Neural crest cell (in vitro differentiated cells): ENCODE measurements at regions not wholly inside any gene's neighbourhood (a gene's known extent, or its start where the extent isn't known, plus 50 kb on each side); places are given as distances from the start of the nearest gene placed in this dataset.

Source experiments
- DNase-seq: peaks from one replicate; pipeline ENCODE4 v3.0.0; 2021; ENCODE audit warnings: low read depth, mixed read lengths, low spot score
- H3K27ac Mint-ChIP-seq: one replicate; pipeline ENCODE4 v1.8.0; 2021; ENCODE audit warnings: mild to moderate bottlenecking, mixed read lengths; ENCODE audit not compliant: unreplicated experiment
- H3K27me3 Mint-ChIP-seq: 2 replicates; pipeline ENCODE4 v1.8.0; 2021; ENCODE audit warnings: low read depth, mild to moderate bottlenecking, mixed read lengths
- H3K36me3 Mint-ChIP-seq: 2 replicates; pipeline ENCODE4 v1.8.0; 2021; ENCODE audit warnings: low read depth, mild to moderate bottlenecking, mixed read lengths
- H3K4me1 Mint-ChIP-seq: 2 replicates; pipeline ENCODE4 v1.8.0; 2021; ENCODE audit warnings: mixed read lengths
- H3K4me3 Mint-ChIP-seq: one replicate; pipeline ENCODE4 v1.8.0; 2021; ENCODE audit warnings: mild to moderate bottlenecking, mixed read lengths
- H3K9me3 Mint-ChIP-seq: 2 replicates; pipeline ENCODE4 v1.8.0; 2021; ENCODE audit warnings: mixed read lengths
- CTCF ChIP-seq: fragments of 200-600 bp; sonication (generic); conservative IDR thresholded peaks from 2 replicates; pipeline ENCODE4 v1.5.0; 2021; ENCODE audit warnings: antibody characterized with exemption, mild to moderate bottlenecking

GRCh38 chr4:165757451-165757850 is 115.6 kb upstream of the TLL1 start:
- Mint-ChIP-seq H3K9me3 (peaks cover 2% of the 10 kb centered on the region), H3K27ac (no peak overlapping the region), H3K4me3 (no peak overlapping the region)

GRCh38 chr4:165758086-165758485 is 115.0 kb upstream of the TLL1 start:
- Mint-ChIP-seq H3K4me1 (peaks cover 11% of the 10 kb centered on the region), H3K9me3 (peaks cover 2% of the 10 kb centered on the region), H3K27ac (no peak overlapping the region), H3K4me3 (no peak overlapping the region), H3K36me3 (no peaks in the 10 kb centered on the region), H3K27me3 (no peaks in the 10 kb centered on the region)
- DNase-seq, result no peak
- TF ChIP-seq CTCF, result no peak

More at GRCh38 chr4:165757451-165757850, 115.6 kb upstream of the TLL1 start:
- no peak for TF ChIP-seq CTCF
- no peaks in the 10 kb centered on the region for H3K36me3 Mint-ChIP-seq
- H3K4me1 Mint-ChIP-seq, result peaks cover 11% of the 10 kb centered on the region
- H3K27me3 Mint-ChIP-seq, result no peaks in the 10 kb centered on the region
- DNase-seq, result no peak

DNA sequence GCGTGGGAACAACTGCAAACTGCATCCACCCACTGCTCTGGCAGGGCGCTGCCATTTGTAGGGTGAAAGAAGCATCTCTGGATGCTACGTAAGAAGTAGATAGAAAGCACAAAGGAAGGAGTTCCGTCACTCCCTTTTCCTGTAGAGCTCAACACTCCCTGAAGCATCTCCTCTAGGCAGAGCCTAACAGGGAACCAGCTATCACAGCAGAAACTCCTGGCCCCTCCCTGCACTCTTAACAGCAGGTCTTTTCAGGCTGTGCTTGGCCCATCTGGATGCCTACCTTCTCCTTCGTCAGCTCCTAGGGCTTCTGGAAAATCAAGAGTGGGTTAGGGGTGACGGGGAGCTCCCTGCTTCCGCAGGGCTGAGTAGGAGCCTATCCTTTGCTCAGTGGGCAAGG is 112.9 kb upstream of the TLL1 start:
- no peaks in the 10 kb centered on the region for H3K27me3 Mint-ChIP-seq
- TF ChIP-seq CTCF, result no peak
- peaks cover 11% of the 10 kb centered on the region for H3K4me1 Mint-ChIP-seq
- H3K9me3 Mint-ChIP-seq, result peaks cover 3% of the 10 kb centered on the region
- no peak overlapping the region for H3K27ac Mint-ChIP-seq
- H3K4me3 Mint-ChIP-seq, result no peak overlapping the region
- no peak for DNase-seq
- no peaks in the 10 kb centered on the region for H3K36me3 Mint-ChIP-seq

GRCh38 chr4:165761963-165762362 is 111.1 kb upstream of the TLL1 start:
- Mint-ChIP-seq H3K9me3 (peaks cover 3% of the 10 kb centered on the region), H3K27ac (no peak overlapping the region), H3K36me3 (no peaks in the 10 kb centered on the region), H3K4me1 (peaks cover 9% of the 10 kb centered on the region), H3K27me3 (no peaks in the 10 kb centered on the region), H3K4me3 (no peak overlapping the region)
- TF ChIP-seq CTCF, result no peak
- no peak for DNase-seq

- no peaks in the 10 kb centered on the region for H3K27me3 Mint-ChIP-seq
- H3K4me3 Mint-ChIP-seq, result no peak overlapping the region
- H3K9me3 Mint-ChIP-seq, result peaks cover 3% of the 10 kb centered on the region
- DNase-seq, result no peak
- no peaks in the 10 kb centered on the region for H3K4me1 Mint-ChIP-seq
- TF ChIP-seq CTCF, result no peak
- no peak overlapping the region for H3K27ac Mint-ChIP-seq
- H3K36me3 Mint-ChIP-seq, result no peaks in the 10 kb centered on the region
These were observed 109.4 kb upstream of the TLL1 start for GRCh38 chr4:165763640-165764039.

- Mint-ChIP-seq H3K9me3 (peaks cover 3% of the 10 kb centered on the region), H3K36me3 (no peaks in the 10 kb centered on the region), H3K27ac (no peak overlapping the region), H3K27me3 (no peaks in the 10 kb centered on the region), H3K4me1 (no peaks in the 10 kb centered on the region), H3K4me3 (no peak overlapping the region)
- no peak for DNase-seq
- TF ChIP-seq CTCF, result no peak
These were observed 108.0 kb upstream of the TLL1 start for GRCh38 chr4:165765053-165765452.
